GM12872 (cell line): ENCODE measurements at regions not wholly inside any gene's neighbourhood (a gene's known extent, or its start where the extent isn't known, plus 50 kb on each side); places are given as distances from the start of the nearest gene placed in this dataset.

Experiments
- TF ChIP-seq, protein P1 (sequence below): IDR thresholded peaks from 3 replicates; pipeline ENCODE4 v1.5.1; 2011; ENCODE audit warnings: low read depth, mild to moderate bottlenecking, low read length, moderate library complexity; ENCODE audit not compliant: insufficient read depth

DNA sequence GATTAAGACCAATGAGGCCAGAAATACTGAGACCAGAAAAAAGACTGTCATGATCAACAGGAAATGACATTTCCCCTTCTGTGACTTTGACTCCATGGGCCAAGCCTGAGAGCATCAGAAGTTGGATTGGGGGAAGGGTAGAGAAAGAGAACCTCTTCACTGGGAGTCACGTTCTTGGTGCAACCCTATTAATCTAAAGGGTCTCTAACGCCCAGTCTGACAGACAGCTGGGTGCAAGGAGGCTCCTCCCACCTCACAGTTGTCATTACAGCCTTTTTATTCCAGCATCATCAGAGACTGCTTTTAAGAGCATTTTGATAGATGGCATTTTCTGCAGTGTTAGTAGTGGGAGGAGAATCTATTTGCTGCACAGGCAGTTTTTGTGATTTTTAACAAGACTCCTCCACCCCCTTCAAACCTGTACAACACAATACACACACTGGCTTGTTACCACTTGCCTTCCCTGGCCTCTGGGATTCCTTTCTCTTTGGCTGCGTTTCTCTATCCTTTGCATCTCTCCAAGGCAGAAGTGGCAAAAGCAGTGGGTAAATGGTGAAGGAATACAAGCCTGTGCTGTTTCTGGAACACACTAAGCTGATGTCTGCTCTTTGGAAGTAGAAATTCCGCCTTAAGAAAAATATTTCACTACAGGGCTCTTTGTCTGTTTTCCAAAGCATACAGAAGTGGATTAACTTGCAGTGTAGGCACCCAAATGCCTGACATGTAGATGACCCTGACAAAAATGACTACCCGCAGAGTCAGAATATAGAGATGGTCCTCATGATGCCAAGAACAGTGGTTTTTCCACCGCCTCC lies 310.4 kb upstream of the ZNF608 start:
- TF ChIP-seq, protein P1, sequence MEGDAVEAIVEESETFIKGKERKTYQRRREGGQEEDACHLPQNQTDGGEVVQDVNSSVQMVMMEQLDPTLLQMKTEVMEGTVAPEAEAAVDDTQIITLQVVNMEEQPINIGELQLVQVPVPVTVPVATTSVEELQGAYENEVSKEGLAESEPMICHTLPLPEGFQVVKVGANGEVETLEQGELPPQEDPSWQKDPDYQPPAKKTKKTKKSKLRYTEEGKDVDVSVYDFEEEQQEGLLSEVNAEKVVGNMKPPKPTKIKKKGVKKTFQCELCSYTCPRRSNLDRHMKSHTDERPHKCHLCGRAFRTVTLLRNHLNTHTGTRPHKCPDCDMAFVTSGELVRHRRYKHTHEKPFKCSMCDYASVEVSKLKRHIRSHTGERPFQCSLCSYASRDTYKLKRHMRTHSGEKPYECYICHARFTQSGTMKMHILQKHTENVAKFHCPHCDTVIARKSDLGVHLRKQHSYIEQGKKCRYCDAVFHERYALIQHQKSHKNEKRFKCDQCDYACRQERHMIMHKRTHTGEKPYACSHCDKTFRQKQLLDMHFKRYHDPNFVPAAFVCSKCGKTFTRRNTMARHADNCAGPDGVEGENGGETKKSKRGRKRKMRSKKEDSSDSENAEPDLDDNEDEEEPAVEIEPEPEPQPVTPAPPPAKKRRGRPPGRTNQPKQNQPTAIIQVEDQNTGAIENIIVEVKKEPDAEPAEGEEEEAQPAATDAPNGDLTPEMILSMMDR, result no peak

DNA sequence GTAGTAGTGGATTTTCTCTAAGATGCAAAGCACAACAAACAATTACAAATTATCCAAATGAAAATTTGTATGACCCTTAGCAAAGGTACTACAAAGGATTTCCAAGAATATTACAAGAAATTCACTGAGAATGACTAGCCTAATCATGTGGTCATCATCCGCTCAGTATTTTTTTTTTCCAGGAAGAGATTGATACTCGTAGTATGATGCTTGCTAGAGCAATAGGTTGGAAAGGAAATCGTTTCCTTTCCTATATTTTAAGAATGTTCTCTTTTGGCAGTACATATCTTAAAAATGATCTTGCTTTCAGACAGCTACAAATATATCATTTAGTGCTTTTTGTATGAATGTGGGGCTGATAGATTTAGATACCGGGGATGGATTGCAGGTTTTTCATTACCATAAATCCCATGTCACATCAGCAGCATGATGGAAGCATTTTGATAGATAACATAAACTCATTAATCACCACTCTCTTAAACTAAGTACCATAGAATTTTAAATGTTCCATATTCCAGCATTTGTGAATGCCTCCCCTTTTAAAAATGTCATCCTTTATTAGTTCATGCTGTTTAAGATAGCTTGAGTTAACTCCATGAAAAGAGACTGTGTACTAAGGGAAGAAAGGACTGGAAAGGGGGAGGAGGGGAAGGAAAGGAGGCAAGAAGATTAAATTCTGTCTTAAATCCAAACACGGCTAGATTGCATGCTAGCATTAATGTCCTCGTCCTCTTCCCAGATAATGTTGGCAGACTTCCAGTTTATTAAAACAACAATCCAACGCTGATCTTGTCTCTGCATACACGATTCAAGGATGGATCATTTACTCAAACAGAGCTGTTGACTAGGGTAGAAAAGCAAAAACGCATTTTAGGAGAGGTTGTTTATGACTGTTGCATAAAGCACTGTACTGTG lies 311.7 kb upstream of the ZNF608 start:
- TF ChIP-seq, protein P1, result no peak

DNA sequence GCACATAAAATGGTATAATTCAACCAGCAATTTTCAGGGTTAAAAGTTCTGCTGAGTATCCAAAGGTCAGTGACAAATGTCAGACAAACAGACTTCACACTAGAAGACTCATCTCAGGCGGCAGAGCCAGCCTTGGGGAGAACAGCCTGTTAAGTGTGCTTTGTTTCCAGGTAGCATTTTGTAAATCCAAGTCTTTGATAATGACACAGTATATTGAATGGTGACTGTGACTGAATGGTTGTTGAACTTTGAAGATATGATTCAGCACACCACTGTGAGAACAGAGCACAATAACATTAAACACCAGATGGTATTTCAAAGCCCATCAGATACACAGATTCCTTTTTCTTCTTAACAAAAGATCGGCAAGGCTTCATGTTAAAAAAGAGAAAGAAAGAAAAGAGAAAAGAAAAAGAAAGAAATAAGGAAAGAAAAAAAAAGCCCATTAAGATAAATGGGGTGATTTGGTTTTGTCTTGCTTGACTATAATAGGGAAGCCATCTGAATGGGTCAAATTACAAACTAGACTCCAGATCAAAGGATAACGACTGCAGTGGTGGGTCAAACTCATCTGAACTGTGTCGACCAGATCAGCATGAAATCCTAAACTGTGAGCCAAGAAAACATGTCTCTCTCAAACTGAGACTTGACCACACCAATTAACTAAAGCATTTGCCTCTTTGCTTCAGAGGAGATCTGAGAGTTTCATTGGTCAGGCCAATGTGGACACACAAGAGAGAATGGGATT lies 313.0 kb upstream of the ZNF608 start:
- TF ChIP-seq, protein P1, result no peak

DNA sequence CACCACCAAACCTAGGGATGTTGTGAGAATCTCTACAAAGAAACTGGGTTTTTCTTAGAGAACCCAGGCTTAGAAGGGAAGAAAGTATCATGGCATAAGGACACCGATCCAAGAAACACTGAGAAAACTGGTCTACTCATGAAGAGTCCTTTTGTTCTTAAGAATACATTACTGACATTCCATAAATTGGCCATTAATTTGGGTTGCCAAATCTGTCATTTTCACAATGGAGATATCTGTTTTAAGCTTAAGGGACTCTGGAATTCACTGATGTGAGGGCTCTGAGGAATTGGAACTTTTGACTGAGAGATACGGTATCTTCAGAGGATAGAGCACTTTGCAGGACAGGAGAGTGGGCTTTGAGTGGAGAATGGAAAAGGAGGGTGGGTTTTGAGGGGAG lies 315.3 kb upstream of the ZNF608 start:
- TF ChIP-seq, protein P1, result no peak

DNA sequence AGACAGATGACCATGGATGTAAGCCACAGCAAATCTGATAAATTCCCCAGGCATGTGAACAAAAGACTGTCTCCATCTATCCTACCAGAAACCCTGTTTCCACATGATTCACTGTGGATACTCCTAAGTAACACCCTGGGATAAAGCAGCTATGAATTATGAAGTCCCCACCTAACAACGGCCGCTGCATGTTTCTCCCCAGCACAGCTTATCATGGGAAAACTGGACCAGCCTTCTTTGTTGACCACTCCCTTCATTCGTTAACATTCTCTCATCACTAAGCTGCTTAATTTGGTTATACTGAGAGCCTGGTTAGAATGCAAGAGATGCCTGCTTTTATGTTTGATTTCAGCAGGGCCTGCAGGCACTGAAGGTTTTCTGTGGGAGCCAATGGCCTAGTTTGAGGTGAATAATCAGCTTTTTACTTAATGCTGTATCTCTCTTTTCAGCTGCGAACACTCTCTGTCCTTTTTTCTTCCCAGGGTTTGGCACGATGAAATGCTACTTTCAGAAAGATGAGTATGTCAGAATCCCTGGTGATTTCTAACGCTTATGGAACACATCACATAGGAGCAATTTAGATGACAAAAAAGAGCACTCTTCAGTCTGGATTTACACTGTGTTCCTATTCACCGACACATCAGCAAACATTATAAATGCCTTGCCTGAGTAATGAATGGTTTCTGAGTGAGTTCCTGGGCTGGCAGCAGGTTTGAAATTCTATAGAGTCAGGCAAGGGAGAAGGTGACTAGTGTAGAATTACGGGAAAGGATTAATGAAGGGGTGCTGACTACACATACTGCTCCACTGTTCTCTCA lies 318.4 kb upstream of the ZNF608 start:
- TF ChIP-seq, protein P1, result no peak

DNA sequence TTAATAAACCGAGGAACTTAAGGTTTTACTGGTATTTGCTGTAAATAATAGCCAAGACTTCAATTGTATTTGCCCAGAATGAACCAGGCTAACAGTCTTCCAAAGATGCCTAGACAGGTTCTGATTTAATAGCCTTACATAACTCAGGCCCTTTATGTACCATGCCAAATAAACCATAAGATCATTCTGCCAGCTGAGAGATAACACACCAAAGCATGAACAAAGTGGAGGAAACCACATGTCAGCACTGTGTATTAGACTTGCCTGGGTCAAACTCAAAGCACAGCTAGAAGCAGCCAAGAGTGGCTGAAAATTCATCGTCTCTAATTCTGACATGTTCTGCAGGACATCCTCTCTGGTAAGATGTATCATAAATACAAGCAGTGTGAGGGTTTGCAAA lies 319.3 kb upstream of the ZNF608 start:
- TF ChIP-seq, protein P1, result no peak
